GM21423 (cell line): ENCODE measurements at regions not wholly inside any gene's neighbourhood (a gene's known extent, or its start where the extent isn't known, plus 50 kb on each side); places are given as distances from the start of the nearest gene placed in this dataset.
A peak's percentile ranks its signal among the peaks of the same experiment; 100 is the strongest.
"Not testable (repeated sequence)": the region's sequence is repeated elsewhere in the genome, so short reads cannot be mapped to it uniquely, and the experiment has no call there.

Experiments used
- ATAC-seq: cut with Tn5 transposase; IDR thresholded peaks from one replicate; pipeline ENCODE4 v1.9.1; 2021; ENCODE audit warnings: mild to moderate bottlenecking, moderate library complexity; ENCODE audit not compliant: unreplicated experiment

- ATAC-seq: no peak
Measured at GRCh38 chr2:109049022-109049421, 60.0 kb upstream of the EDAR start.

DNA sequence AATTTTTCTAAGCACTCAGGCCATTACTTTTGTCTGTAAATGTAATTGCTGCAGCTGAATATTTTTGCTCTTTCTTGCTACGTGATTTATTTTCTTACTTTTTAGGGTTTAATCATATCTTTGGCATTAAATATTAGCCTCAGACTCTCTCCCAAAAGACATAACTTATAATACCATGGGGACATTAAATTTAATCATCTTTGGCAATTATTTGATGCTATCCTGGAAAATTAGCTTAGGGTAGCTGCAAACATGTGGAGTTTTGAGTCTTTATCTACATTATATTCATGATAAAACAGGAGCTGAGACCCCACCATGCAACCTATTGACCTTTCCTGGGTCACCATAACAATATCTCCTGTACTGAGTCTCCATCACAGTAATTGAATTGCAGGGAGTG lies 59.1 kb upstream of the EDAR start:
- ATAC-seq: no peak

- not testable (repeated sequence) for ATAC-seq
Measured at GRCh38 chr2:109047569-109047968, 58.5 kb upstream of the EDAR start.

DNA sequence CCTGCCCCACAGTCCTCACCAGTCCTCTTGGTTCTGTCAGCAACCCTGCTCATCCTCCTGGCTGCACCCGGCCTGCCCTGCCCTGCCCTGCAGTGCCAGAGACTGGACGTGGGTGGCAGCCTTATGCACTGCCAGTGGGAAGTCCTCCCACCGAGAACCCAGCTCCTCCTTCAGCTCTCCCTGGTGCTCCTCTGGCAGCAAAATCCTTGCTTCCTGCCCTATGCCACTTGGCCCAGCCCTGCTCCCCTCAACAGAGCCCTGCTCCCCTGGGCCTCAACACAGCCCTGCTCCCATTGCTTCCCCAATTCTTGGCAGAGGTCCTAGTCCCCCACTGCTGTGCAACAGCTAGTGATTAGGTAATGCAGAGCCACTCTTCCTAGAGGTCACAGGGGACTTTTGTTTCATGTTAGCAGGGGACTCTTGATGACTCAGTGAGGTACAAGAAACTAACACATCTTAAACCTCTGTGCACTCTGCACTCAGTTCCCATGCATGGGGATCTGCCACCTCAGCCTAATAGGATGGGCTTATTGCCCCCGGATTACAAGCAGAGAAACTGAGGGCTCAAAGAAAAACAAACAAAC lies 58.0 kb upstream of the EDAR start:
- peak; percentile 85 for ATAC-seq

- no peak for ATAC-seq
Measured at GRCh38 chr2:109045505-109045904, 56.5 kb upstream of the EDAR start.

GRCh38 chr2:109038992-109039391 lies 50.0 kb upstream of the EDAR start:
- ATAC-seq: no peak
